ENCODE measurements at regions not wholly inside any gene's neighbourhood (a gene's known extent, or its start where the extent isn't known, plus 50 kb on each side); places are given as distances from the start of the nearest gene placed in this dataset.
"Not testable (repeated sequence)": the region's sequence is repeated elsewhere in the genome, so short reads cannot be mapped to it uniquely, and the experiment has no call there.

DNA sequence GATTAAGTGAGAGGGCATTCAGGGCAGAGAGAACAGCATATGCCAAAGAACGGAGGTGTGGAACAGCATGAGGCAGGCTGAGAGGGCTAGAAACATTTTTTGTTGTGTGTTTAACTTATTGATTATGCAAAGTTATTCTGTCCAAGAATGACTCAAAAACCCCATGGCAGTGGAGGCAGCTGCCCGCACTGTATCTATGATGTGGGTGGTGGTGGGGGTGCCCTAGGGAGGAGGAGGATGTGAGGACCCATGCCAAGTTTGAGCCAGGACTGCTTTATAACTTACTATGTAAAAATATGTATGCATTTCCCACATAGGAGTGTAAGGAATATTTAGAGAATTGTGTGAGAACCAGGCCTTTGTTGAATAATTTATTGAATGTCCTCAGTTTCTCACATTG, 85.4 kb upstream of the GNAZ start:
- no peaks in the 10 kb centered on the region for H3K27me3 ChIP-seq (replicated peaks; ENCODE audit: control insufficient read depth, insufficient read depth, low read length, poor library complexity, severe bottlenecking)
- no peaks in the 10 kb centered on the region for H3K9me3 ChIP-seq (ENCODE audit: control insufficient read depth, low read length)
- H3K4me1 ChIP-seq (ENCODE audit: control insufficient read depth, insufficient read depth, low read length, poor library complexity, severe bottlenecking), result no peaks in the 10 kb centered on the region
- no peak overlapping the region for H3K27ac ChIP-seq (ENCODE audit: insufficient read depth, low read length, poor library complexity, severe bottlenecking)
- no peak for DNase-seq
- no peaks in the 10 kb centered on the region for H3K36me3 ChIP-seq (ENCODE audit: control insufficient read depth, insufficient read depth, low read length)
- no peak overlapping the region for H3K4me3 ChIP-seq (ENCODE audit: insufficient read depth, low read depth, low read length, poor library complexity, severe bottlenecking)

DNA sequence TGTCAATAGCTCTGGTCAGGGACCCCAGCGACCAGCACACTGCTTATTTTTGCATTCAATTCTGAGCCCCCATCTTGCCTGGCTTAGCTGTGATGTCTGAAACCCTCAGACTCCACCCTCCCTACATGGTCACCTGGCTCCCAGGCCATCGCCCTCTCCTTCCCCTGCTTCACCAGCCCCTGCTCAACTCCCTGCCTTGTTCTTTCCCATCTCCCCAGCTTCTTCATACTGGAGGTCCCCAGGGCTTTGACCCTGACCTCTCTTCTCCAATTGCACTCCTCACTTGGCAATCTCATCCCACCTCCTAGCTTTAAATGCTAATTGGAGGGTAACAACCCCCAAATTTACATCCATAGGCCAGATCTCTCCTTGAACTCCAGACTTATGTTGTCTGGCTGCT, 84.3 kb upstream of the GNAZ start:
- no peaks in the 10 kb centered on the region for H3K27me3 ChIP-seq (replicated peaks; ENCODE audit: control insufficient read depth, insufficient read depth, low read length, poor library complexity, severe bottlenecking)
- DNase-seq, result no peak
- H3K9me3 ChIP-seq (ENCODE audit: control insufficient read depth, low read length), result no peaks in the 10 kb centered on the region
- H3K27ac ChIP-seq (ENCODE audit: insufficient read depth, low read length, poor library complexity, severe bottlenecking), result no peak overlapping the region
- no peak overlapping the region for H3K4me3 ChIP-seq (ENCODE audit: insufficient read depth, low read depth, low read length, poor library complexity, severe bottlenecking)
- H3K4me1 ChIP-seq (ENCODE audit: control insufficient read depth, insufficient read depth, low read length, poor library complexity, severe bottlenecking), result no peaks in the 10 kb centered on the region
- H3K36me3 ChIP-seq (ENCODE audit: control insufficient read depth, insufficient read depth, low read length), result no peaks in the 10 kb centered on the region

GRCh38 chr22:22986640-22987039, 83.7 kb upstream of the GNAZ start:
- Histone ChIP-seq H3K27ac (ENCODE audit: insufficient read depth, low read length, poor library complexity, severe bottlenecking) (no peak overlapping the region), H3K4me1 (ENCODE audit: control insufficient read depth, insufficient read depth, low read length, poor library complexity, severe bottlenecking) (no peaks in the 10 kb centered on the region), H3K36me3 (ENCODE audit: control insufficient read depth, insufficient read depth, low read length) (no peaks in the 10 kb centered on the region), H3K4me3 (ENCODE audit: insufficient read depth, low read depth, low read length, poor library complexity, severe bottlenecking) (no peak overlapping the region), H3K27me3 (replicated peaks; ENCODE audit: control insufficient read depth, insufficient read depth, low read length, poor library complexity, severe bottlenecking) (no peaks in the 10 kb centered on the region), H3K9me3 (ENCODE audit: control insufficient read depth, low read length) (no peaks in the 10 kb centered on the region)
- DNase-seq, result no peak

DNA sequence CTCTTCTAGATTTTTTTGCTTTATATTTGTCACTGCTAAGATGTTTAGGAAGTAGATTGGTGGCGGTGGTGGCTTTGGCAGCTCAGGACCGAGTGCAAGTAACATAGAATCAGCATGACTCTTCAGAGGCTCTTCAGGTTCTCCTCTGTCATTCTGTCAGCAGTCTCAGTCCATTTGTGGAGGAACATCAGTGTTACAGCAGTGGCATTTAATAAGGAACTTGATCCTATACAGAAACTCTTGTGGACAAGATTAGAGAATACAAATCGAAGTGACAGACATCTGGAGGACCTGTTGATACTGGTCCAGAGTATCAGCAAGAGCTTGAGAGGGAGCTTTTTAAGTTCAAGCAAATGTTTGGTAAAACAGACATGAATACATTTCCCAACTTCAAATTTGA, 82.2 kb upstream of the GNAZ start:
- DNase-seq, result no peak
- Histone ChIP-seq H3K36me3 (ENCODE audit: control insufficient read depth, insufficient read depth, low read length) (no peaks in the 10 kb centered on the region), H3K9me3 (ENCODE audit: control insufficient read depth, low read length) (no peaks in the 10 kb centered on the region), H3K27me3 (replicated peaks; ENCODE audit: control insufficient read depth, insufficient read depth, low read length, poor library complexity, severe bottlenecking) (no peaks in the 10 kb centered on the region), H3K4me3 (ENCODE audit: insufficient read depth, low read depth, low read length, poor library complexity, severe bottlenecking) (no peak overlapping the region), H3K27ac (ENCODE audit: insufficient read depth, low read length, poor library complexity, severe bottlenecking) (no peak overlapping the region), H3K4me1 (ENCODE audit: control insufficient read depth, insufficient read depth, low read length, poor library complexity, severe bottlenecking) (no peaks in the 10 kb centered on the region)

DNA sequence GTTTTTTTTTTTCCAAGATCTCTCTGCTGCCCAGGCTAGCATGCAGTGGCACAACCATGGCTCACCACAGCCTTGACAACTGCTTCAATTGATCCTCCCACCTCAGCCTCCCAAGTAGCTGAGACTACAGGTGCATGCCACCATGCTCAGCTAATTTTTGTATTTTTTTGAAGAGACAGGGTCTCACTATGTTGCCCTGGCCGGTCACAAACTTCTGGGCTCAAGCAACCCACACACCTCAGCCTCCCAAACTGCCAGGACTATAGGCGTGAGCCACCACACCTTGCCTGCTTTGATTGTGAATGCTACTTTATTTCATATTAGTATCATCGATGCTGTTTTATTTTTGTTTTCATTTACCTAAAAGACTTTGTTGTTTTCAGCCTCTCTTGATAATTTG, 81.5 kb upstream of the GNAZ start:
- Histone ChIP-seq H3K36me3 (ENCODE audit: control insufficient read depth, insufficient read depth, low read length) (no peaks in the 10 kb centered on the region), H3K27ac (ENCODE audit: insufficient read depth, low read length, poor library complexity, severe bottlenecking) (no peak overlapping the region), H3K27me3 (replicated peaks; ENCODE audit: control insufficient read depth, insufficient read depth, low read length, poor library complexity, severe bottlenecking) (no peaks in the 10 kb centered on the region), H3K9me3 (ENCODE audit: control insufficient read depth, low read length) (no peaks in the 10 kb centered on the region), H3K4me1 (ENCODE audit: control insufficient read depth, insufficient read depth, low read length, poor library complexity, severe bottlenecking) (no peaks in the 10 kb centered on the region), H3K4me3 (ENCODE audit: insufficient read depth, low read depth, low read length, poor library complexity, severe bottlenecking) (no peak overlapping the region)
- DNase-seq, result no peak

DNA sequence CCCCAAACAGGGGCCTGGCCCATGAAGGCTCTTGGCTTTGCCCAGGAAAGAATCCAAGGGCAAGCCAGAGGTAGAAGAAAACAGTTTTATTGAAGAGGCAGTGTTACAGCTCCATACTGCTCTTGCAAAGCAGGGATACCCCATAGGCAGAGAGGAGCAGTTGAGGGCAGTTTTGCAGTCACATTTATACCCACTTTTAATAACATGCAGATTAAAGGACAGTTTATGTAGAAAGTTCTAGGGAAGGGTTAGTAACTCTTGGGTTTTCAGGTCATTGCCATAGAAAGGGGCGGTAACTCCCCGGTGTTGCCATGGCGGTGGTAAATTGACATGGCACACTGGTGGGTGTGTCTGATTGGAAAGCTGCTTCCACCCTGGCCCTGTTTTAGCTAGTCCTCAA, 80.5 kb upstream of the GNAZ start:
- H3K27me3 ChIP-seq (replicated peaks; ENCODE audit: control insufficient read depth, insufficient read depth, low read length, poor library complexity, severe bottlenecking), result no peaks in the 10 kb centered on the region

GRCh38 chr22:22990711-22991505, 79.4 kb upstream of the GNAZ start:
- not testable (repeated sequence) for H3K4me1 ChIP-seq (ENCODE audit: control insufficient read depth, insufficient read depth, low read length, poor library complexity, severe bottlenecking); DNase-seq; H3K27me3 ChIP-seq (replicated peaks; ENCODE audit: control insufficient read depth, insufficient read depth, low read length, poor library complexity, severe bottlenecking); H3K36me3 ChIP-seq (ENCODE audit: control insufficient read depth, insufficient read depth, low read length); H3K4me3 ChIP-seq (ENCODE audit: insufficient read depth, low read depth, low read length, poor library complexity, severe bottlenecking); H3K9me3 ChIP-seq (ENCODE audit: control insufficient read depth, low read length); H3K27ac ChIP-seq (ENCODE audit: insufficient read depth, low read length, poor library complexity, severe bottlenecking)

More for the DNA sequence above, 80.5 kb upstream of the GNAZ start:
- DNase-seq, result no peak
- no peak overlapping the region for H3K27ac ChIP-seq (ENCODE audit: insufficient read depth, low read length, poor library complexity, severe bottlenecking)
- no peaks in the 10 kb centered on the region for H3K9me3 ChIP-seq (ENCODE audit: control insufficient read depth, low read length)
- H3K4me1 ChIP-seq (ENCODE audit: control insufficient read depth, insufficient read depth, low read length, poor library complexity, severe bottlenecking), result no peaks in the 10 kb centered on the region
- no peaks in the 10 kb centered on the region for H3K36me3 ChIP-seq (ENCODE audit: control insufficient read depth, insufficient read depth, low read length)
- no peak overlapping the region for H3K4me3 ChIP-seq (ENCODE audit: insufficient read depth, low read depth, low read length, poor library complexity, severe bottlenecking)

DNA sequence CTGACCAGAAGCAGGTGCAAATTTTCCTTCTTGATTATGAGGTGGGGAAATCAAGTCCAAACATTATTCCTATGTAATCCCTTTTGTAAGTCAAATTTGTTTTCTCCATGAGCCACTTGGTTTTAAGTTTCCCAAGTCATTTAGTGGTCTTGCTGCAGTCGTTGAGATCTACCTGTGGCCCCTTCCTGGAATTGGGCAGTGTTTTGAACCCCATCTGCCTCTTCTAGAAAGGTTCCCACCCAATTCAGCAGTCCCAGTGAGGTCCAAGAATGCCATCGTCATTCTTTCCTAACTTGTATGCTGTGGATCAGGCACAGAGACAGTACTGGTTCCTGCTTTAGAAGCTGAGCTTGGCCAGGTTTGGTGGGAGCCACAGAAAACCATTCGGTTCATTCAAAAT, 77.8 kb upstream of the GNAZ start:
- H3K27me3 ChIP-seq (replicated peaks; ENCODE audit: control insufficient read depth, insufficient read depth, low read length, poor library complexity, severe bottlenecking), result peaks cover 2% of the 10 kb centered on the region
- peaks cover 3% of the 10 kb centered on the region for H3K9me3 ChIP-seq (ENCODE audit: control insufficient read depth, low read length)
- DNase-seq, result no peak
- no peak overlapping the region for H3K27ac ChIP-seq (ENCODE audit: insufficient read depth, low read length, poor library complexity, severe bottlenecking)
- no peaks in the 10 kb centered on the region for H3K36me3 ChIP-seq (ENCODE audit: control insufficient read depth, insufficient read depth, low read length)
- no peak overlapping the region for H3K4me3 ChIP-seq (ENCODE audit: insufficient read depth, low read depth, low read length, poor library complexity, severe bottlenecking)
- no peaks in the 10 kb centered on the region for H3K4me1 ChIP-seq (ENCODE audit: control insufficient read depth, insufficient read depth, low read length, poor library complexity, severe bottlenecking)

DNA sequence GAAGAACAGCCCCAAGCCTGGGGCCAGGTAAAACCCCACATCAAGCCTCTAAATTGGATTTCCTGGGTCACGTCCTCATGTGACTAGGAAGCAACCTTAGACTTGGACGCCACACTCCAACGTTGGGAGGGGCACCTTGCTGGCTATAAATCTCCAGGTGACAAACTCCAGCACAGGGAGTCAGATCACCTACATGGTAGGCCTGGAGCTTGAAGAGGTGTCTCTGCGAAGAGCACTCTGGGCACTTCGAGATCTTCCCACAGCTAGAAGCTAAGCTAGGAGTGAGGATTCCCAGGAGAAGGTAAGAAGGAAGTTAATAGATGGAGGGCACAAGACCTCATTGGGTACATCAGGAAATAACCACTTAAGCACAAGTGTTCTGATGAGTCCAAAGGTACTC, 77.1 kb upstream of the GNAZ start:
- H3K4me1 ChIP-seq (ENCODE audit: control insufficient read depth, insufficient read depth, low read length, poor library complexity, severe bottlenecking), result no peaks in the 10 kb centered on the region
- peaks cover 2% of the 10 kb centered on the region for H3K27me3 ChIP-seq (replicated peaks; ENCODE audit: control insufficient read depth, insufficient read depth, low read length, poor library complexity, severe bottlenecking)
- H3K36me3 ChIP-seq (ENCODE audit: control insufficient read depth, insufficient read depth, low read length), result no peaks in the 10 kb centered on the region
- H3K4me3 ChIP-seq (ENCODE audit: insufficient read depth, low read depth, low read length, poor library complexity, severe bottlenecking), result no peak overlapping the region
- H3K9me3 ChIP-seq (ENCODE audit: control insufficient read depth, low read length), result peaks cover 3% of the 10 kb centered on the region
- no peak for DNase-seq
- no peak overlapping the region for H3K27ac ChIP-seq (ENCODE audit: insufficient read depth, low read length, poor library complexity, severe bottlenecking)

GRCh38 chr22:22995166-22995565, 75.2 kb upstream of the GNAZ start:
- DNase-seq, result no peak
- Histone ChIP-seq H3K9me3 (ENCODE audit: control insufficient read depth, low read length) (peaks cover 3% of the 10 kb centered on the region), H3K4me3 (ENCODE audit: insufficient read depth, low read depth, low read length, poor library complexity, severe bottlenecking) (no peak overlapping the region), H3K27me3 (replicated peaks; ENCODE audit: control insufficient read depth, insufficient read depth, low read length, poor library complexity, severe bottlenecking) (peaks cover 2% of the 10 kb centered on the region), H3K4me1 (ENCODE audit: control insufficient read depth, insufficient read depth, low read length, poor library complexity, severe bottlenecking) (no peaks in the 10 kb centered on the region), H3K36me3 (ENCODE audit: control insufficient read depth, insufficient read depth, low read length) (no peaks in the 10 kb centered on the region), H3K27ac (ENCODE audit: insufficient read depth, low read length, poor library complexity, severe bottlenecking) (no peak overlapping the region)
